HG03460 (cell line): ENCODE measurements at regions not wholly inside any gene's neighbourhood (a gene's known extent, or its start where the extent isn't known, plus 50 kb on each side); places are given as distances from the start of the nearest gene placed in this dataset.
A peak's percentile ranks its signal among the peaks of the same experiment; 100 is the strongest.
"Not testable (repeated sequence)": the region's sequence is repeated elsewhere in the genome, so short reads cannot be mapped to it uniquely, and the experiment has no call there.

Experiments used
- ATAC-seq: cut with Tn5 transposase; IDR thresholded peaks from one replicate; pipeline ENCODE4 v1.9.1; 2021; ENCODE audit not compliant: unreplicated experiment

DNA sequence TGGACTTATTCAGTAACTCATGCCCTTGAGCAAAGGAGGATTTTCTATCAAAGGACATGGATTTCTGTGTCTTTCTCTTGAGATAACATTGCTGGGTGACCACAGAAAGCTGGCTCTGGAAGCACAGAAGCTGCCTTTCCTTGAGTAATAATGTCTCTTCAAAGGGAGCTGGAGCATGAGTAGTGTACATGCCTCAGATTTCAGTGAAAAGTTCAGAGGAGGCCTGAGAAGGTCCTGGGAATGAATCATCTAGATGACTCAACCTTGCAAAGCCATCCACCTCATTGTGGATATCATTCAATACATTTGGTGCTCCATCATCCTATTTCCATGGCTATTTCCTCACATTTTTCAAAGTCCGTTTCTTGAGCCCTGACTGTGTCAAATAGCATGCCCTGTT, 77.6 kb upstream of the OR4M2 start:
- not testable (repeated sequence) for ATAC-seq

DNA sequence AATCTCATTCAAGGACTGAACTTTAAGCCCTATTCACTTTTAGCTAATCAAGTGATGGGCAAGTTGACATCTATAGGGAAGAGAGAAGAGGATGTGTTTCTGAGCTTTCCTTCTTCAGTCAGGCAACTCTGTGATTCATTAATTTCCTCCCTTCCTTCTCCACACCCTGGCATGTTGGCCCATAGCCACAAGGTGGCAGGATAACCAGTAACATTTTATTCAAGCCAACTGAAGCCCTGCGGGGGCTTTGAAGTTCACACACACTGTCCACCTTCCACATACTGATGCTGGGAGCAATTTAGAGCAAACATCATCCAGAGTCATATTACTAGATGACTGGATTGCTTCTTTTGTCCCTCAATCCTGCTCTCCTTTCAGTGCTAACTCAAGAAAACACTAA, 91.2 kb upstream of the OR4M2 start:
- ATAC-seq, result peak; percentile 86

DNA sequence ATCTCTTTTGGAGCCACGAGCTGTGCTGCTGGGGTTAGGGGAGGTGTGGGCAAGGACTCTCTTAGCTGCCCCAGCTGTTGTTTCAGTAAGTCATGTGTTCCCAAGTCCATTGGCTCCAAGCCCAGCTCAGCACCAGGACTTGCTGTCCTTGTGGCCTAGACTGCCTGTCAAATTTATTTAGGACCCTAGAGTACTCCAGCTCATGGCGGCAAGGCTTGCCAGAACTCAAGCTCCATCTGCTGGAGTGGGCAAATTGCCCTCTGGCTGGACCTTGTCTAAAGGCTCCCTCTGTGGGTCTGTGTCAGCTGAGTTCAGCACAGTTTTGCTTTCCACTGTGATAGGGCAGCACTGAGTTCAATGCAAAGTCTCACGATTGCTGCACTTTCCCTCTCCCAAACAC, 96.5 kb upstream of the OR4M2 start:
- ATAC-seq, result not testable (repeated sequence)

DNA sequence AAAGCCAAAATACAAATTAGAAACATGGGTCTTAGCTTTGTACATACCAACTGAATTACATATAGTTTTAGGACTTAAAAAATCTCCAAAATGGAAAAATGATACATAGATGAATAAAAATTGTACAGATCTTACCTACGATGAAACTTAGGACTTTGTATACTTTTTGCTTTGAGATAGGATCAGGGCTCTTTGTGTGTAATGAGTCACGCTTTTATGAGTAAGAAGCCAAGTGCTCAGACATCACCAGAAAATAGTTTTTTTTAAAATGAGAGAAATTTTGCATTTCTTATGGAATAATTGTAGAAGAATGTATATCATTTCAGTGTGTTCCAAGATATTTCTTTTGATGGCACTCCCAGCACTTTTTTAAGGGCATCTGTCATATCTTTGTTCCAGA, 100.4 kb upstream of the OR4M2 start:
- ATAC-seq, result not testable (repeated sequence)

DNA sequence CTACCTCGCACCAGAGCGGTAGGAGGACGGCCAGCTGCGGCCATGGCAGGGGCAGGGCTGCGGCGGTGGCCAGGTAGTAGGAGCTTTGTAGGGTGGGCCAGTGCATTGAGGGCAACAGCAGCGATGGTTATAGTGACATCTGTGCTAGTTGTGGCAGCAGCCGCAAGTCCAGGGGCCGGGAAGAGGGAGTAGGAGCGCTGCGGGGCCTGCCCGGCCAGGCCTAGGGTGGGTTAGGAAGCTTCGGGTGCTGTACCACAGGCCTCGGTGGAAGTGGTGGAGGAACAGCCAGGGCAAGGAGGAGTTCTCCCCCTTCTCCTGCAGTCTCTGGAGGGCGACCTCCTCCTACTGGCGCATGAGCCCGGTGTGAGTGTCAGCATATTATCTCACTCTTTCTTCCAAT, 76.2 kb upstream of the POTEB start:
- not testable (repeated sequence) for ATAC-seq

DNA sequence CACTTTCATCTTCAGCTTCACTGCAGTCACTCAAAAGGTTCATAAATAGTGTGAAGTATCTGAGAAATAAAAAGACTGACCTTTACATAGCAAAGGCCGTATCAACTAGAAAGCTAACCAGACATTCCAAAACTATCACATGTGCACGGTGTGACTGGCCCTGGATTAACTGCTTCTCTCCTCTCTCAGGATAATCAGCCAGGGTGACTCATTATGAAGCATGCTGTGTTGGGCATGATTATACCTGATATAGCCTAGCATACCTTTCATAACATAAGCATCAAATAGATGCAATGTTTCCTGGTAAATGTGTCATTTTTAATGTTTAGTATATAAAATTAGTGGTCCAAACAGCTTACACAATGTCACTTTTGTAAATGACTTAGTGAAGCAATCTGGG, 62.8 kb upstream of the POTEB start:
- not testable (repeated sequence) for ATAC-seq
